CD4-positive, alpha-beta T cell treated with Interleukin-17A for 1 hour (primary cell): ENCODE measurements at regions not wholly inside any gene's neighbourhood (a gene's known extent, or its start where the extent isn't known, plus 50 kb on each side); places are given as distances from the start of the nearest gene placed in this dataset.

Experiments used
- DNase-seq: peaks from one replicate; pipeline ENCODE4 v3.0.0-alpha.2; 2020

DNA sequence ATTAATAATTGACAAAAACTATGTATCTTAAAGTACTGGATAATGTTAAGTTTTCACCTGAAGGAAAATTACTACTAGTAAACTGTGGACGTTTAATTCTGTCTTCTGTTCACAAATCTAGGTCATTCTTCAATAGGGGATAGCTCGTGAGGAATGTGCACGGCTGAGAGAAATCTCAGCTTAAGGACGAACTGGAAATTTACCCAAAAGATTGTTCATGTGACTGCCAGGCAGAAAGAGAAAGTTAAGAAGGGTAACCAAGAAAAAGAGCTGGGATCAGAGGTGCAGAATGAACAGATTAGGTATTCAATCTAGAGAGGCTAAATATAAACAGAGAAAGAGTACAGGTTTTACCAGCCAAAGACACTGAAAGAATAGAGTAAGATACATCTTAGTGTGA is 245.3 kb downstream of the CASP12 start:
- DNase-seq = no peak

DNA sequence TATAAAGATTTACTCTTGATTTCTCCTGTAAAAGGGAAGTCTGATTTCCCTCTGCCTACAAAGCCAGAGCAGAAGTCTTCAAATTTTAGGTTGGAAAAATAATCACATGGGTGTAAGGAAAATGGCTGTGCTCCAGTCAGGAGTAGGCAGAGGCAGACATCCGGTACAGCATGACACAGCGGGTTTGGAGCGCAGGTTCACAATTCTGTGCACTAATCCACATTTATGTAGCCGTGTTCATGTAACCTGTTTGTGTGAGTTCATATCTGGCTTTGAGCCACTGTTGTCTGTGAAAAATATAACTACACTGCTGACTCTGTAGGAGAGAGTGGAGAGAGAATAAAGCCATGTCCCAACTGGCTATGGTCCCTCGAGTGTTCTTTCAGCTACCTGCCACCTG is 248.0 kb downstream of the CASP12 start:
- DNase-seq = no peak

DNA sequence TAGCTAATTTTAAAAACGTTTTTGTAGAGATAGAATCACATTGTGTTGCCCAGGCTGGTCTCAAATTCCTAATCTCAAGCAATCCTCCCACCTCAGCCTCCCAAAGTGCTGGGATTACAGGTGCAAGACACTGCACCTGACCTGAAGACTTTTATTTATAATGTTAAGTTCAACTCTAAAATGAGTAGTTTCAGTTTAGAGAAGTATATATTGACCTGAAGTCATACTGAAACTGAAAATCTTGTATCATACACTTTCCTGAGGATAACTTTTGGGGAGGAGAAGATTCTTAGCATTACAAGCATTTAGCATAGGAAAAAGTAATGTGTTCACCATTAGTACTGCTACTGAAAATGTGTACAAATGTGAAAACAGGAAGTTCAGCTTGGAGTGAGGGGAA is 249.3 kb downstream of the CASP12 start:
- no peak for DNase-seq

DNA sequence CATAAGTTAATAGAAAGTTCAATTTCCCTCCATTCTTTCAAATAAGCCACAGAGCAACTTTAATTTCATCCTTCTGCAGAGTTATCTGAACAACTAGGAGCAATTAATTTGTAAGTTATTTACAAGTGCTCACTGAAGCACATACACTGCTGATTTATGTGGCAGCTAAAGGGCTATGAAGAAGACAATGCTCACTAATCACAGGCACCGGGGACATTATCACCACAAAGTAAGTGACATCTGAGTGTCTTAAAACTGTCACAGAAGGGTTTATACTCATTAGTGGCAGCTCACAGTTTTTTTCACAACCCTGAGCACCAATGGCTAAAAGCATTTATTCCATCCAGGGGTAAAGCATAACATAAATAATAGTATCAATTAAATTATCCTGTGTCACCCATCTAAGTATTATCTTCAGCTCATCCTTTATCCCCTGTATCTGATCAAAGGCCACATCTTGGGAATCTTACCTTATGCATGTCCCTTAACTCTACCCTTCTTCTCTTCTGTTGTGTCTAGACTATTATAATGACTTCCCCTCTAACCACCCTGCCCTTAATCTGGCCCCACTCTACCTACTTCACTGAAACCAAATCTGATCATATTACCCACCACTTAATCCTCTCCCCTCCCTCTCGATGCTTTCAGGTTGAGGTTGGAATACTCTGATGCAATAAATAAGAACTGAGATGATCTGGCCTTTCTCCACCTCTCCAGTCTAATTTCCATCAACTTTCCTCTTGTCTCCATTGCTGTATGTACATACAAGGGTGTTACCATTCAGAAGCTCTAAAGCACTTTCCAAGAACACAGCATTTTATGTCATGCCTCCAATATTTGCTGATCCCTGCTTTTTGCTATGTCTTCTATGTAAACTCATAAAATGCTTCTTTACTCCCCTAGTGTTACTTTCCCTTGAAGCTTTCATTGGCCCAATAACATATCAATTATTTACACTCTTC is 252.7 kb downstream of the CASP12 start:
- DNase-seq = no peak

DNA sequence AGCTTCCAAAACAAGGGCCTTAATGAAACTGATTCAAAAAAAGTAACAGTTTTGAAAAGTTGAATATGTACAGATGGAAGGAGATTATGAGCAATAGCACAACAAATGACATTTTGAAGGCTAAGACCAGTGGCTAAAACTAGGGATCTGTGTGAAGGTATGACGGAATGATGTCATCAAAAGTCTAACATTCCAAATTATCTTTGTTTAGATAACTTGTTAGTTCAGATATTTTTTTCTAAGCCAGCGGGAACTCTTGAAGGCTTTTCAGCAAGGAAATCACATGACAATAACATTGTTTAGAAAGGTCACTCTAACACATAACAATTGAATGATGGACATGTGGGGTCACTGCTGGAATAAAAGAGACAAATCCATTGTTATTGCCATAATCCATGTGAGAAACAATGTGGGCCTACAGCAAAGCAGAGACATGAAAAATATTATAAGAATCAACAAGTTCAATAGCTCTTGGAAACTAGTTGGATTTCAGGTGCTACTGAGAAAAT is 260.5 kb downstream of the CASP12 start:
- no peak for DNase-seq

DNA sequence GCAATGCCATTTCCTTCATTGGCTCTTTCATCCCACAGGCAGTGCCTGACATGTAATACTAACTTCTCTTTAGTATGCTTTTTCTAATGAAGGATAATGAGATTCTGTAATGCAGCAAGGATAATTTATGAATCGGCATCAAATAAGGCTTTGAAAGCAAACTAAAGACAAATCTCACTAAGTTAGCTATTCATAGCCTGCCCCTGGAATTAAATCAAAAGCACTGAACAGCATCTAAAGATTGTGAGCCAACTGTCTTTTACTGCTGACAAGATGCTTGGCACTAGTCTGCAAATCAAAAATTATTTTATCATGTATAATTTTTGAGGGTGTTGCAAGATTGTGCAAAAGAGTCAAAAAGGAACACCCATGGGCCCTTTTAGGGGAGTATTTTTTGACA is 265.0 kb downstream of the CASP12 start:
- DNase-seq = no peak

DNA sequence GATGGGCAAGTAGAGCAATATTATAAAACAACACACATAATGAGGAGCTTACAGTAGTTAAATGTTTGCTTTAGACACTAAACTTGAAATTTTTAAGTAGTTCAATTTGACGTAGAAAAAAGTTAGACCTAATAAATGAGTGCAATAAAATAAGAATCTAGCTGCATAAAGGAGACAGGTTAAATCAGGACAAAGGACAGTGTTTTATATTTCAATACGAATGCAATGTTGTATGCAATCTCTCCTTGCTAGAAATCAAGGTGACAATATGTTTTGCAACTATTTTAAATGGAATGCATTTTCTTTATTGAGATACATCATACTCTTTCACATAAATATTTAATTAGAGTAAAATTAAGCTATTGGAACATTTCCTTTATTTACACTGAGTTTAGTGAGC is 267.9 kb downstream of the CASP12 start:
- no peak for DNase-seq

DNA sequence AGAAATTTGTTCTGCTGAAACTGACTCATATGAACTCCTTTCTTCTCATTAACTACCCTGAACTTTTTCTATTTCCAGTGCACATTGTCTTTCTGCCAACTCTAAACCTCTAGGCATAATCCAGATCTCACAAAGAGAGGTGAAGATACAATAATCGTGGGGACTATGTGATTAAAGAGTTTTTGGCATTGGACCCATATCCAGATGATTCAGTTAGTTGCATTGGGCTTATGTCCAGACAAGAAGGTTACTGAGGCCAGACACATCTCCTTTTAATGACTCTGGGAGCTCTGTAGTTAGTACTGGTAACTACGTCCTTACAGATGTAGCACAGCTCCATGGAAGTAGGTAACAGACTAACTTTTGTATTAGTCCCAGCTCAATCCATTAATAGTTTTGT is 273.0 kb downstream of the CASP12 start:
- DNase-seq = no peak

DNA sequence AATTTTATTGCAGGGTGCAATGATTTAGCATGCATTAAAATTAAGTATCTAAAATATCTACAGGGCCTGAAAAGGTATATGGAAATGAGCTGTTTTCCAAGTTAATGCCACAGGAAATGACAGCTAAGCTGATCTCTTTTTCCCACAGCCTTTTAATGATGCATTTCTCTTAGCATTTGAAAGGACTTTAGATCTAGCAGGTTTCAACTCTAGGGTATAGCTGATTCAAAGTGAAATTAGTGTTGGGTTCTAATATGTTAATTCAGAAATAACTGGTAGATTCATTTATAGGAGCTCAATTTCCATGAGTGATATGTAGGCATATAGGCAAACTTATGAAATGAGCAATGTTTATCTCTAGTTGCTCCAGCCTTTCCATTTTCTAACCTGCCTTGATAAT is 274.2 kb downstream of the CASP12 start:
- DNase-seq = no peak

DNA sequence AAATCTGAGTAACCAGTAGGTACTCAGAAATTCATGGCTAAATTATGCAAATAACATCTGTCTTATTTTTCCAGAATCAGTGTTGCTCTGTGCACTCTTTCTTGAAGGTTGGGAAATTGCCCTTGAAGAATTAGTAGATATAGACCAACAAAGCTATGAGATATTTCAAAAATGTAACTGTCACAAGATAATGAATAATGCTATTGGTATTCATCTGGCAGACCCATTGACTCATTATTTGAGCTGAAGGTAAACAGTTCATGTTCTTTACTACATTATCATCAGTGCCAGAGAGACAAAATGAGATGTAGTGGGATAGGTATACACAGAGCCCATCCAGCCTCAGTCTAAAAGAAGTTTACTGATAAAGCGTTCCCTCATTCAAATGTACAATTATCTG is 274.7 kb downstream of the CASP12 start:
- DNase-seq = no peak

DNA sequence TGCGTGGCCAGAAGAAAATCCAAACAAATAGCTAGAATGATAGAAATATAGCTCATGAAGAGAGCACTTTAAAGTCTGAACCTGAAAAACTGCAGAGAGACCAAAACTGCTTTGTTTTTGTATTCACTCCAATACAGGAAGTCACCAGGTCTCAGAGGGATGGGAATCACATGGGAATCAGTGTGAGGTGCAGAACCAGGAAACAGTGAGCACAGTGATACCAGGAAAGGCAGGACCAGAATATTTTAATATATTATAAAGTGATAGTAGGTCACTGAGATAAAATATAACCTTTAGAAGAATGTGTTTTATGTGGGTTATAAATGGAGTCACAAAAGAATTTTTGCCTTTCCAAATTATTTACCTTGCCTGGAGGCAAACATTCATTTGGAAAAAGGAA is 277.3 kb downstream of the CASP12 start:
- DNase-seq = no peak

DNA sequence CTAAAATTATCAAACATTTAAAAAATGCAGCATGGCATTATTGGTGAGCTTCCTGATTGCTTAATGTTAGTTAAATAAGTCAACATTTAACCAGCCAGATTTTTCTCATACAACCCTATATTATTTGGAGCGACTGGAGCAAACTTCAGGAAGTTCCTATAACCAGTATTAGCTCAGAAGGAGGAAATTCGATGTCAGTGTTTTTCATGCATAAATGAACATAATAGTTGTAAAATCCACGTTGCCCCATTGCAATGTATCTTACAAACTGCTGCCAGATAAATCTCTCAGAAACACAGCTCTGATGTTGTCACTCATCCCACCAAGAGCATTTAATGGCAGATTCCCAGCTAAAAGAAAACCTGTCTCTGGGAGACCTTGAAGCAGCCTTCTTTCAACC is 278.5 kb downstream of the CASP12 start:
- DNase-seq = no peak

DNA sequence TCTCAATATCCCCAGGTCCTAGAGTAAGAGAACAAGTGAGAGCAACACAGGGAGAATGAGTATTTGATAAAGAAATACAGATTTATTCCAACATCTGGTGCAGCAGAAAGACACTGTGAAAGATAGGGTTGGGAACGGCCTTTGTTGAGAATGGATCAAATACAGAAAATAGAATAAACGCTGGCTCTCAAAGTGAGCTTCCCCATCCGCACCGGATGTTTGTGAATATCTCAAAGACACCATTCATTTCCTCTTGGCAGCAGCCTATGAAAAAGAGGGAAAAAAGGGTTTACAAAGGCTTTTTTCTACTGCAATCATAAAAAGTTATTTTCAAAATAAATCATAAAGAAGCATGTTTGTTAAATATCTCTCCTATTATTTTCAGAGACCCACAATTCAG is 279.3 kb downstream of the CASP12 start:
- DNase-seq = no peak

DNA sequence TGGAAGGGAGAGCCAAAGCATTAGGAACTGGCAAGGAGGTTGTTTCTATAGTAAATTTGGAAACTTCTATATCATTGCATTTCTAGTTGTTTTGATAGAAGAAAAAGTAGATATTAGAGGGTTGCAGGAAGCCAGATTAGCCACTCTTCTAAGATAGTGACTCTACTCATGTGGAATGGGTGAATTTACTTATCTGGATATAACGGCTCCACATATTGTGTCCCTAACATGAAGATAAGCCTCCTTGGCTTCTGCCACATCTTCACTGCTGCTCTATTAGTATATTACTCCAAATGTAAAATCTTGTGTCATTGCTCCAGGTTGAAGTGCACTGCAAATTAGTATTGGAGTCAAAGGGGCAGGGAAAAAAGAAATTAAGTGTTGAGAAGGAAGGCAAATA is 283.3 kb downstream of the CASP12 start:
- DNase-seq = no peak

DNA sequence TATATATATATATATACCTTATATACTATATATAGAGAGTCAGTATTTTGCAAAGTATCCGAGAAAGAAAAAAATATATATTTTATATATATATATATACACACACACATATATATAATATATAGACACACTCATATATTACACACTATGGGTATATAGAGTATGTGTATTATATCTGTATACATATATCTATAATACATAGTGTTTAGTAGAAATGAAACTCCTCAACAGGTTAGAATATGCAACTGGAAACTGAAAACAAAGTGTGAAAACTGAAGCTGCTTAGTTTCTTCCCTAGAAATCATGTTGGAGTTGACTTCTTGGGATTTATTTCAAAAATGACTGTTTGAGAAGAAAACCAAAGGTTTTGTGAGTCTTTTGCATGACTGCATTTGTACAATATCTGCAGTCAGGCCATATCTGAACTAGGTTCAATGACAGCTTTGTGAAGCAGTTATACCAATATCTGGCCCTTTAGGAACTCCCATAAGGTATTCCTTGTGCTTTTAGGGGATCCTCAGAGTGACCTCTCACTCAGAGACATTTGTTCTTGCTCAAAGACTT is 284.1 kb downstream of the CASP12 start:
- DNase-seq = no peak

DNA sequence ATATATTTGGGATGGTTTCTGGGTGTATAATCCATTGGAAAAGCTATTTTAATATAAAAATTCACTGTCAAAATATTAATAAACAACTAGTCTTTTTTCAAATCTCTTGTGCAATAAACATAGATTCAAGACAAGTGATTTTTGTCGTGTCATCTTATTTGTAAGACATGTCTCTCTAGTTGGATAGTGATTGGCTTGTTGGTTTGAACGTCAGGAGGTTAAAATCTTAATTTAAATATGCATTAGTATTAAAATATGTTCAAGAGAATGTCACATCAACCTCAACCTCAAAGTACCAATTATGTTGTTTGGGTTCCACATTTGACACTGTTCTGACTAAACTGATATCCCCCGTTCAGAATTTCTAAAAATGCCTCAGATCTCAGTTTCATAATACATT is 287.6 kb downstream of the CASP12 start:
- no peak for DNase-seq

DNA sequence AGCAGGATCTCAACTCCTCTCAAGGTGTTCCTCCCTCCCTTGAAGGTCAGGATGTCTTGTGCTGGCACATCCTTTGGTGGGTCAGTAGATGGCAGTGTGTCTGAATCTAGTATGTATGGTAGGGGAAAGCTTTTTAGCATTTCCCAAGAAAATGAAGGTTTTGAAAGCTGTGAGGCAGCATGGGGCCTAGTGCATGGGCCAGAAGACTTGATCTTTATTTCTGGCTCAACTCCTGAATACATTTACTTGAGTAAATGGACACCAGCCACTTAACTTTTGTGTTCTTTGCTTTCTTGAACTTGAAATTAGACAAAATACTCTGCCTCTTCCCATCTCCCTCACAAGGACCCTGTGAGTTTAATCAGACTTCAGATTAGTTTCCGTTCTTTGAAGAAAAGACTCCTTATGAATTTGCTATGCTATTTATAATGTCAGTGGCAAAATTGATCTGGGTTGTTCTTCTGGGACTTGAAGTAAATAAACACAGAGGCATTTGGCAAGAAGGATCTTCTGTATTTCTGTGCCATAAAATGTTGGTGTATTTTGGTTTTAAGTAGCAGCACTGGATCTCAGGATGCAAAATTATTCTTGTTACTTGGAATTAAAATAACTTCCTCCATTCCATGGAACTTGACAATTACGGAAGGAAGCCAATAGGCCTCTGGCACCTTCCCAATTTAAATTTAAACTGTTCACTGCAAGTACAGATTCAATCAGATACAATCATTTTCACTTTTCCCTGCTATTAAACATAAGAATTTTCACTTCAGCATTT is 288.8 kb downstream of the CASP12 start:
- DNase-seq = peak; percentile 67

DNA sequence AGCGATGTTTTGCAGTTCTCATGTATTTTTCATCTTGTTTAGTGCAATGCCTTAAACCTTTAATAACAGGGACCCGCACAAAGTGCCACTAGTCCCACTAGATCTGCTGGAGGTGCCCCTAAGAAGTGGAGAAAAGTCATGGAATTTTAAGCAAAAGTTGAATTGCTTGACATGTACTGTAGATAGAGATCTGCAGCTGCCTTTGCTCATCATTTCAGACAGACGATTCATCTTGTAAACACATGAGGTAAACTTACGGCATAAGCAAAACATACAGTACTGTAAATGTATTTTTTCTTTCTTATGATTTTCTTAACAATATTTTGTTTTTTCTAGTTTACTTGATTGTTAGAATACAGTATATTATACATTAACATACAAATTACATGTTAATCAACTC is 295.6 kb downstream of the CASP12 start:
- no peak for DNase-seq

DNA sequence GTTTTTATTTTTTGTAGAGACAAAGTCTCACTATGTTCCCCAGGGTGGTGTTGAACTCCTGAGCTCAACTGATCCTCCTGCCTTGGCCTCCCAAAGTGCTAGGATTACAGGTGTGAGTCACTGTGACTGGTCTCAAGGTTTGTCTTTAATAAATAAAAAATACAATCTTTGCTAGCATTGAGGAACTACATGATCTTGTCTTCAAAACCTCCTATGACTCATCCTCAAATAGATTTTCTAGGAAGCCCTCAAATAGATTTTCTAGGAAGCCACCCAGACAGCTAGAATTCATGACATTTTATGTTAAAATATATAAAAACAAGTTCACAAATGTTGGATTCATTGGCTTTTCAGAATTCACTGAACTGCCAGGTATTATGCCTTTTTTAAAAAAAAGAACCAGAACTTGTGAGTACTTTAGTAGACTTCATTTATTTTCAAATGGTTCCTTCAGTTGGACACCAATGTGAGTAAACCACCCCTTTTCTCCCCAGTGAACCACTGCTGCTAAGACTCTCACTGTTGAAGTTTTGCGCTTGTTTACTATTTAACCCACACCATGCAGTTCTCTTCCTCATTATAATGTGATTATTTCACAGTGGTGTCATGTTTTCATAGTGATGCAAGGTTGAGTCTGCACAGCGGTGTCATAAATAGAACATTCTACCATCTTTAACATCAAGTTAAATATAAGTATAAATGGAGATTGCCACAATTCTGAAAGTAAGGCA is 303.9 kb downstream of the CASP12 start:
- DNase-seq = no peak

DNA sequence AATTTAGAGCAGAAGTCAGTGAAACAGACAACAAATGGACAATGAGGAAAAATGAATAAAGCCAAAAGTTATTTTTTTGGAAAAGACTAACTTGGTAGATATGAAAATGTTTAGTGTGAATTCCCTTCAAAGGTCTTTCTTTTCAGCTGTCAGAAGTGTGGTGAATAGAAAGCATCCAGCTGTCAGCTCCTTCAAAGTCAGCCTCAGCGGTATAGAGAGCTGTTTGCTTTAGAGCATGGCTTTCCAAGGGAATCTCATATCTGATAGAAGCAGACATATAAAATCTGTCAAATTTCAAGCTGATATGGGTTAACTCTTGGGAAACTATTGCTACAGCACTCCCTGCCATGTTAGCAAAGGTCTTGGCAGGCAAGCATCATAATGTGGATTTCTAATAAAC is 309.3 kb downstream of the CASP12 start:
- DNase-seq = no peak

DNA sequence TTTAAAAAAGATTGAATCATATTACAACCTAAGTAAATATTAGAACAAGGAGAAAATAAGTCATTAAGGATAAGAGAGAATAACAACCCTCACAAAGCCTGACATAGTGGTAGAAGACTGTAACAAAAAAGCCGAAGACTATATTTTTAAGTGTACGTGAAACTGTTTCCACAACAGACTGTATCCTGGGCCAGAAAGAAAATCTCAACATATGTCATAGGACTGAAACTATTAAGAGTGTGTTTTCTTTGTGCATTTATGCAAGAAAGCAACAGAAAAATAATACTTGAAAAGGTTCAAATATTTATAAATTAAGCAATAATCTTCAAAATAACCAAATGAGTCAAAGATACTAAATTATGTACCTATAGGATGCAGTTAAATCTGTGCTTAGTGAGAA is 309.8 kb downstream of the CASP12 start:
- DNase-seq = no peak

DNA sequence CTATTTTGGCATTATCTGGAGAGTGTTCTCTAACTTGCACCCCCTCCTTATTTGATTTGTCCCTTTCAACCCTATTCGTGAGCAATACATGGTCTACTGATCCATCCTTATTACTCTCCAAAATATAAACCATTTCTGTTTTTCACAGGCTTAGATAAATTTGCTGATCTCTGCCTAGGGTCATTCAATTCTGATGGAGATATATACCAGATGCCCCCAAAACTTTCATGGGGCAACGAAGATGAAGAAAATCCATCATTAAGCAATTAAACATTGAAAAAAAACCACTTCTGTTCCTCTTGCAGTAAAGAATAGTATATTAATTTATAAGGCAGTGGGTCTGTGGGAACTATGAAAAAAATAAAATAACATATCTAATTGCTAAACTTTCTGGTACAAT is 313.4 kb downstream of the CASP12 start:
- DNase-seq = no peak

DNA sequence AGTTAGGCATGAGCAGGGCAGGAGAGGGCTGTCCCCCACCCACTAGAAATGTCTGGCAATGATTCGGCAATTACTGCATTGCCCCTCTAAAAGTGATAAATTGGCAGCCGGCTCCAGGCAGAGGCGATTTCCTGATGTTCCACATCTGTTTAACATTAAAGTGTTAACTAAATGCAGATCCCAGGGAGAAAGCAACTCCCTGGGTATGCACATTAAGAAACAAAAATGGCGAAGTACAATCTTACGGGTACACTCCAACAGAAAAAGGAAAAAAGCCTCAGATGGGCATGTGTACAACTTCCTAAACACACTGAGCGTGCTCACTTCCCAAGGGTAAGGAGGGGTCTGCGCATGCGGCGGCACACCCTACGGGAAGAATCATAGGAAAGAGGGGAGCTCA is 314.4 kb downstream of the CASP12 start:
- DNase-seq = no peak
